ENCODE measurements at regions not wholly inside any gene's neighbourhood (a gene's known extent, or its start where the extent isn't known, plus 50 kb on each side); places are given as distances from the start of the nearest gene placed in this dataset.

- ChIA-PET SMC1A (ENCODE audit: uncharacterized antibody, unreplicated experiment) (interaction anchor here (1.2 kb wide), 1 partner anchor 84 kb away, joined by 4 read pairs; no protein-coding TSS in a partner anchor), CTCF (interaction anchor here (0.6 to 1.1 kb wide), 2 partner anchors 11 to 286 kb away, joined by 3 to 4 read pairs; no protein-coding TSS in a partner anchor), POLR2A (interaction anchor here (0.6 kb wide), 1 partner anchor 27 kb away, joined by 6 read pairs; no protein-coding TSS in a partner anchor), RAD21 (ENCODE audit: unreplicated experiment) (no interaction called here)
- Histone ChIP-seq H3K27me3 (replicated peaks in 1 of 2; ENCODE audit: control insufficient read depth in 2 of 2, insufficient read depth in 2 of 2, low read length in 1 of 2) (no peaks in the 10 kb centered on the region), H3K79me2 (ENCODE audit: control insufficient read depth, insufficient read depth, low read length) (no peaks in the 10 kb centered on the region), H2AFZ (ENCODE audit: control insufficient read depth, low read depth, low read length) (no peak overlapping the region), H3K4me1 (ENCODE audit: control insufficient read depth, insufficient read depth, low read length) (peaks cover 5% of the 10 kb centered on the region; the same call in 1 of the 2 replicates), H4K20me1 (ENCODE audit: control insufficient read depth, insufficient read depth) (no peaks in the 10 kb centered on the region), H3K9ac (ENCODE audit: control insufficient read depth, insufficient read depth, low read length) (no peak overlapping the region), H3K9me3 (replicated peaks; ENCODE audit: control insufficient read depth, insufficient read depth, low read length) (no peaks in the 10 kb centered on the region; the same call in 2 of the 3 replicates), H3K36me3 (ENCODE audit: control insufficient read depth in 2 of 2, insufficient read depth in 2 of 2, low read length in 1 of 2) (no peaks in the 10 kb centered on the region), H3K4me2 (ENCODE audit: control insufficient read depth, insufficient read depth) (no peak overlapping the region), H3K27ac (ENCODE audit: control insufficient read depth, insufficient read depth) (no peak overlapping the region), H3K4me3 (no peak overlapping the region)
- FAIRE-seq (no peak), ATAC-seq (no peak), DNase-seq (ENCODE audit: low read depth, low spot score) (no peak)
- no TSS peak for BruUV-seq (replicated peaks)
- in situ Hi-C loops (cut with MboI): no loop called here
- TF ChIP-seq YY1 (IDR thresholded peaks at IDR 0.05; ENCODE audit: low read depth, low read length) (no peak), TCF12 (IDR thresholded peaks at IDR 0.05; ENCODE audit: low read depth, low read length) (no peak), SMAD1 (IDR thresholded peaks at IDR 0.05; ENCODE audit: low read depth, partially characterized antibody) (no peak), WRNIP1 (IDR thresholded peaks at IDR 0.05; ENCODE audit: borderline replicate concordance, low read depth, low read length) (no peak), ZNF207 (IDR thresholded peaks at IDR 0.05; ENCODE audit: borderline replicate concordance) (no peak), SRF (IDR thresholded peaks at IDR 0.05; ENCODE audit: low read depth in 2 of 2, low read length in 2 of 2) (no peak), CTCF (IDR thresholded peaks at IDR 0.05 in 2 of 3, conservative IDR thresholded peaks at IDR 0.05 in 1 of 3; ENCODE audit: control insufficient read depth in 2 of 3, extremely low read depth in 1 of 3, insufficient read depth in 1 of 3, low read depth in 3 of 3, low read length in 3 of 3) (no peak), ATF2 (IDR thresholded peaks at IDR 0.05; ENCODE audit: low read length) (no peak), ATF3 (IDR thresholded peaks at IDR 0.05; ENCODE audit: borderline replicate concordance, extremely low read depth, low read depth, low read length) (no peak), CHD1 (IDR thresholded peaks at IDR 0.05; ENCODE audit: low read depth, low read length) (no peak), ELK1 (IDR thresholded peaks at IDR 0.05; ENCODE audit: low read depth, low read length) (no peak), GATAD2B (conservative IDR thresholded peaks at IDR 0.05; ENCODE audit: low read depth) (no peak), CBFB (IDR thresholded peaks at IDR 0.05; ENCODE audit: low read depth) (no peak)
- intact Hi-C loops (cut with micrococcal nuclease; ENCODE audit: unreplicated experiment): no loop called here
Measured at GRCh38 chr3:34176723-34177122, 378.3 kb downstream of the PDCD6IP start.
